HG03469 (cell line): ENCODE measurements at regions not wholly inside any gene's neighbourhood (a gene's known extent, or its start where the extent isn't known, plus 50 kb on each side); places are given as distances from the start of the nearest gene placed in this dataset.

Experiments
- ATAC-seq: cut with Tn5 transposase; IDR thresholded peaks from one replicate; pipeline ENCODE4 v1.9.1; 2021; ENCODE audit warnings: mild to moderate bottlenecking, moderate library complexity, moderate number of reproducible peaks; ENCODE audit not compliant: unreplicated experiment

DNA sequence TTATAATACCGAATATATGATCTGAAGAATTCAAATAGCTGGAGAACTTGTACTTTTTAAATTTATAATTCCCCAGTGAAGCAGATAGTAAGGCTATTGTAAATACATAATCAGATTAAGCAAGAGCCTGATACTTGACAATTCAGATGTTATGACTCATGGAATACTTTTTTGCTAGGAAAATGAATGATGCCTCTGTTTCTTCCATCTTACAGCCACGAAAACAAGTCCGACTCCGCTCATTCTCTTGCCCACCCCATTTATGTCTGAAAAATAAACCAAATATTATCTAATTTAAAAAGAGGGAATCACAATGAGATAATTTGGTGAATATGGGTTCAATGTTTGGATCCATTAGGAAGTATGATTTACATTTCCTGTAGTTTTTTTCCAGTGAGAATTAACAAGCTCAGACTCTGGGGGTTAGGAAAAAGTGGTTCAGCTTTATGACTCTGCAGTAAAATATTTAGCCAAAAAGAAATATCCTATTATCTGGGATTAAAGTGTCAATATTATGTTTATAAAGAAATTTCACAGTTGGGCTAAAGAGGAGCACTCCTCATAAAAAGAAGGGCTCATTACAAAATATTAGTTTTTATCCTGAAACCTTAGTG is 50.4 kb upstream of the DAB1 start:
- no peak for ATAC-seq
